Activated B cell treated with CpG ODN at 0.5 μM for 24 hours (primary cell): ENCODE measurements at regions not wholly inside any gene's neighbourhood (a gene's known extent, or its start where the extent isn't known, plus 50 kb on each side); places are given as distances from the start of the nearest gene placed in this dataset.

Experiments
- ATAC-seq: fragments of 200-7000 bp; cut with Tn5 transposase; one replicate; pipeline ENCODE4 v1.10.0; 2021; ENCODE audit warnings: low read depth, mild to moderate bottlenecking, moderate library complexity
- CTCF ChIA-PET: fragments of 350-600 bp; sonication (Branson Sonifier 250); formaldehyde crosslinking; loops from one replicate; lab custom pipeline; 2021; ENCODE audit warnings: antibody characterized with exemption; lab: Charles Lee
- POLR2A ChIA-PET: fragments of 350-600 bp; sonication (Branson Sonifier 250); formaldehyde crosslinking; loops from one replicate; lab custom pipeline; 2021; ENCODE audit warnings: antibody characterized with exemption; lab: Charles Lee
- DNase-seq: peaks from one replicate; pipeline ENCODE4 v3.0.0; 2022
- H3K27ac Mint-ChIP-seq: one replicate; pipeline ENCODE4 v1.8.0; 2020; ENCODE audit warnings: mixed read lengths
- H3K27me3 Mint-ChIP-seq: one replicate; pipeline ENCODE4 v1.8.0; 2021; ENCODE audit warnings: mixed read lengths
- H3K36me3 Mint-ChIP-seq: one replicate; pipeline ENCODE4 v1.8.0; 2021; ENCODE audit warnings: low read depth, mixed read lengths
- H3K4me1 Mint-ChIP-seq: one replicate; pipeline ENCODE4 v1.8.0; 2021; ENCODE audit warnings: mixed read lengths
- H3K4me3 Mint-ChIP-seq: one replicate; pipeline ENCODE4 v1.8.0; 2020; ENCODE audit warnings: mild to moderate bottlenecking, mixed read lengths
- H3K9me3 Mint-ChIP-seq: one replicate; pipeline ENCODE4 v1.8.0; 2020; ENCODE audit warnings: mixed read lengths
- intact Hi-C: fragments of 100-400 bp; cut with micrococcal nuclease; formaldehyde crosslinking; loops from one replicate; pipeline ENCODE4 v1.15.1; 2024
- TF ChIP-seq, protein P1 (sequence below): fragments of 200-600 bp; IDR thresholded peaks from one replicate; pipeline ENCODE4 v1.8.0; 2022; ENCODE audit warnings: antibody characterized with exemption, mild to moderate bottlenecking

DNA sequence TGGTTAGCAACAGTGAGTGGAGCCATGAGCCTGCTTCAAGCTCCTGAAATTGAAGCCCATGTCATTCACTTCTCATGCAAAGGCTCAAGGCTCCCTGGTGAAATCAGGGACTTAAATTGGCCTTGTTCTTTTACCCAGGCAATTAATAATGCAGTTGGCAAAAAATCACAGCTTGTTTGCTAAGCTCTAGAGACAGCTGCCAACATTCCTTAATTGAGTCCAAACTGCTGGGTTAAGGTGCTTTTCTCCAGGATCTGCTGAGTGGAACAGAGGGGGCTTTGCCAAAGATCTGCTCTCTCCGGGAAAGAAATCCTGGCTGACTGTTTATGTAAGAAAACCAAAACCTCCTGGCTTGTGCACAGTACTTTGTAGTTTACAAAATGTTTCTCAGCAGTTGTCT is 257.6 kb upstream of the GHITM start:
- H3K27me3 Mint-ChIP-seq: no peaks in the 10 kb centered on the region
- DNase-seq (no peak), ATAC-seq (no peak)
- ChIA-PET CTCF (no interaction called here), POLR2A (no interaction called here)
- intact Hi-C loops: no loop called here
- no peak overlapping the region for H3K27ac Mint-ChIP-seq
- H3K4me1 Mint-ChIP-seq: no peaks in the 10 kb centered on the region
- H3K9me3 Mint-ChIP-seq: no peaks in the 10 kb centered on the region
- TF ChIP-seq, protein P1, sequence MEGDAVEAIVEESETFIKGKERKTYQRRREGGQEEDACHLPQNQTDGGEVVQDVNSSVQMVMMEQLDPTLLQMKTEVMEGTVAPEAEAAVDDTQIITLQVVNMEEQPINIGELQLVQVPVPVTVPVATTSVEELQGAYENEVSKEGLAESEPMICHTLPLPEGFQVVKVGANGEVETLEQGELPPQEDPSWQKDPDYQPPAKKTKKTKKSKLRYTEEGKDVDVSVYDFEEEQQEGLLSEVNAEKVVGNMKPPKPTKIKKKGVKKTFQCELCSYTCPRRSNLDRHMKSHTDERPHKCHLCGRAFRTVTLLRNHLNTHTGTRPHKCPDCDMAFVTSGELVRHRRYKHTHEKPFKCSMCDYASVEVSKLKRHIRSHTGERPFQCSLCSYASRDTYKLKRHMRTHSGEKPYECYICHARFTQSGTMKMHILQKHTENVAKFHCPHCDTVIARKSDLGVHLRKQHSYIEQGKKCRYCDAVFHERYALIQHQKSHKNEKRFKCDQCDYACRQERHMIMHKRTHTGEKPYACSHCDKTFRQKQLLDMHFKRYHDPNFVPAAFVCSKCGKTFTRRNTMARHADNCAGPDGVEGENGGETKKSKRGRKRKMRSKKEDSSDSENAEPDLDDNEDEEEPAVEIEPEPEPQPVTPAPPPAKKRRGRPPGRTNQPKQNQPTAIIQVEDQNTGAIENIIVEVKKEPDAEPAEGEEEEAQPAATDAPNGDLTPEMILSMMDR: no peak
- H3K4me3 Mint-ChIP-seq: no peak overlapping the region
- no peaks in the 10 kb centered on the region for H3K36me3 Mint-ChIP-seq

DNA sequence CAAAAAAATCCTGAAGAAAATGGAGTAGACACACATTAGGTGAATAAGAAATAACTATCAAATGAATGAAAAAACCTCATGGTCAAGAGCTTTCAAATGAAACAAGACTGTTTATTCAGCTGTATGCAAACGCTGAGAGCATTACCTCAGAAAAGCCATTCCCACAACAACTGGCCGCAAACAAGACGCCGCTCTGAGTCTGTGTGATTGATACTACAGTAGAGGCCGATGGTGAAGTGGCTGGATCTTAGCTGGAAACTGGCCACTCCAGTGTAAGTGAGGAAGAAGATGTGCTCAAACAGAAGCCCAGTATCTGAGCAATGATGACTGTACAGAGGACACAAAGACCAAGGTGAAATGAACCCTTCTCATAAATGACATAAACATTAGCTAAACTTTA is 252.4 kb upstream of the GHITM start:
- DNase-seq (no peak), ATAC-seq (no peak)
- intact Hi-C loops: no loop called here
- no peak overlapping the region for H3K27ac Mint-ChIP-seq
- H3K9me3 Mint-ChIP-seq: no peaks in the 10 kb centered on the region
- ChIA-PET CTCF (no interaction called here), POLR2A (no interaction called here)
- peaks cover 6% of the 10 kb centered on the region for H3K27me3 Mint-ChIP-seq
- no peaks in the 10 kb centered on the region for H3K4me1 Mint-ChIP-seq
- H3K4me3 Mint-ChIP-seq: no peak overlapping the region
- TF ChIP-seq, protein P1: no peak
- no peaks in the 10 kb centered on the region for H3K36me3 Mint-ChIP-seq

DNA sequence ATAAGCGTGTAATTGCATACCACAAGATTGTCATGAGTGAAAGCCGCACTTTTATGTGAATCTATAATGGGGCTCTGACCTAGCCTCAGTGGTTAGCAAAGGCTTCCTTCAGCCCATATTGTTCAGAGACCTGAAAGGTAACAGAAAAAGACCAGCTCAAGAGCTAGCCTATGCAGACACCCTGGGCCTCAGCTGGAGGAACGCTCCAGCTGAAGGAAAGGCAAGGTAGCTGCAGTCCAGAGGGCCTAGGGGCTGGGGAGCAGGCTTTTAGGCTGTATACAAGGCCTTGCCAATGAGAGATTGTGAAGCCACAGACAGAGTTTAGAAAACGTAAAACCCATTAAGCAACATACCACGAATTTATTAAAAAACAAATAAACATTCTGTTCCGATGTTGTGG is 246.6 kb upstream of the GHITM start:
- intact Hi-C loops: no loop called here
- no peak overlapping the region for H3K27ac Mint-ChIP-seq
- no peak overlapping the region for H3K4me3 Mint-ChIP-seq
- H3K4me1 Mint-ChIP-seq: no peaks in the 10 kb centered on the region
- TF ChIP-seq, protein P1: no peak
- DNase-seq: no peak
- ATAC-seq: no peak
- no peaks in the 10 kb centered on the region for H3K36me3 Mint-ChIP-seq
- ChIA-PET POLR2A (no interaction called here), CTCF (no interaction called here)
- H3K9me3 Mint-ChIP-seq: no peaks in the 10 kb centered on the region
- H3K27me3 Mint-ChIP-seq: peaks cover 6% of the 10 kb centered on the region

DNA sequence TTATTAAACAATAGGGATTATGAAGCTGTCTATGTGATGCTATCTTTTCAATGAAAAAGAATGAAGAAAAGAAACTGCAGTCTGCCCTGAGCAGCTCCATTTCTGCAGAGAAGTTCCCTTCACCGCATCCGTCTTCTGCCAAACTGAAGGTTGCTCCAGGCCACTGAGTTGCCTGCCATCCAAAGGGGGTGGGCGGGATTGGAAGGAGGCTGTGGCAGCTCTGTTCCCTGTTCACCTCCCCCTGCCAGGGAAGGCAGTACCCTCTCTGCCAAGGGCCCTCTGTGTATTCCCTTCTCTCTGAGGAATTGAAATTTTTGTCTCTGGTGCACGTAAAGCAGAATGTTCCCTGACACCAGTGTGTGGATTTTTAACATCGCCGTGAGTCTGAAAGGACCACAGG is 243.1 kb upstream of the GHITM start:
- intact Hi-C loops: no loop called here

DNA sequence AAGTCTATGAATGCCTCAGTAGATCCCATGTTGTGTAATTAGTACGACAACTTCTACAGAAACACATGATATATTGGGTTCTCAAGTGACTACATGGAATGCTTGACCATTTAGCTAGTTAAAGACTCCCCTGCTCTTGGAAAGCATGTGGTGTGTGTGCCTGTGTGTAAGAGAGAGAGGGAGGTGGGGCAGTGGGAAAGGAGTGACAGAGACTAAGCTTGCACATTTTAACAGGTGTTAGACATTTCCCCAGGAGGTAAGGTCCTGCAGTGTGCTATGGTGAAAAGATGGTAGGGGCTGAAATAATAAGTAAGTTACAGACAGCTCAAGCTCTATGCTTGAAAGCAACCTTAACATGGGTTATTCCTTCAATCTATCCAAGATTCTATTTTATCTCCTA is 241.7 kb upstream of the GHITM start:
- TF ChIP-seq, protein P1: no peak
- DNase-seq (no peak), ATAC-seq (no peak)
- H3K27ac Mint-ChIP-seq: no peak overlapping the region
- ChIA-PET CTCF (no interaction called here), POLR2A (no interaction called here)
- no peaks in the 10 kb centered on the region for H3K4me1 Mint-ChIP-seq
- no peaks in the 10 kb centered on the region for H3K36me3 Mint-ChIP-seq
- H3K9me3 Mint-ChIP-seq: peaks cover 2% of the 10 kb centered on the region
- no peaks in the 10 kb centered on the region for H3K27me3 Mint-ChIP-seq
- no peak overlapping the region for H3K4me3 Mint-ChIP-seq
- intact Hi-C loops: no loop called here

More for the DNA sequence above, 243.1 kb upstream of the GHITM start:
- Mint-ChIP-seq H3K4me1 (no peaks in the 10 kb centered on the region), H3K9me3 (peaks cover 2% of the 10 kb centered on the region), H3K27me3 (peaks cover 2% of the 10 kb centered on the region), H3K4me3 (no peak overlapping the region), H3K36me3 (no peaks in the 10 kb centered on the region), H3K27ac (no peak overlapping the region)
- ATAC-seq (no peak), DNase-seq (no peak)
- ChIA-PET POLR2A (no interaction called here), CTCF (no interaction called here)
- TF ChIP-seq, protein P1: no peak
